NCI-H2196 treated with DMSO at 0.1 percent for 48 hours (cell line): ENCODE measurements at regions not wholly inside any gene's neighbourhood (a gene's known extent, or its start where the extent isn't known, plus 50 kb on each side); places are given as distances from the start of the nearest gene placed in this dataset.

Experiments used
- DNase-seq: peaks from one replicate; lab custom pipeline; 2025; ENCODE audit not compliant: unreplicated experiment; lab: John Stamatoyannopoulos, UW

GRCh38 chr5:133715616-133716015 lies 103.3 kb upstream of the FSTL4 start:
- DNase-seq: no peak

GRCh38 chr5:133715216-133715615 lies 102.9 kb upstream of the FSTL4 start:
- DNase-seq: no peak

GRCh38 chr5:133714161-133714915 lies 102.0 kb upstream of the FSTL4 start:
- DNase-seq: no peak

GRCh38 chr5:133713751-133714150 lies 101.4 kb upstream of the FSTL4 start:
- no peak for DNase-seq

GRCh38 chr5:133713209-133713608 lies 100.9 kb upstream of the FSTL4 start:
- no peak for DNase-seq

GRCh38 chr5:133712562-133712961 lies 100.2 kb upstream of the FSTL4 start:
- DNase-seq: no peak

GRCh38 chr5:133709209-133709725 lies 96.9 kb upstream of the FSTL4 start:
- DNase-seq: no peak

- DNase-seq: no peak
These were observed 96.0 kb upstream of the FSTL4 start for GRCh38 chr5:133708331-133708850.

GRCh38 chr5:133707629-133708028 lies 95.3 kb upstream of the FSTL4 start:
- no peak for DNase-seq

- no peak for DNase-seq
These were observed 94.4 kb upstream of the FSTL4 start for GRCh38 chr5:133706506-133707430.

- DNase-seq: no peak
These were observed 93.0 kb upstream of the FSTL4 start for GRCh38 chr5:133705331-133705730.

- no peak for DNase-seq
These were observed 92.1 kb upstream of the FSTL4 start for GRCh38 chr5:133704411-133704810.

GRCh38 chr5:133703935-133704334 lies 91.6 kb upstream of the FSTL4 start:
- no peak for DNase-seq

- DNase-seq: no peak
These were observed 90.7 kb upstream of the FSTL4 start for GRCh38 chr5:133702791-133703770.

- no peak for DNase-seq
These were observed 89.5 kb upstream of the FSTL4 start for GRCh38 chr5:133701871-133702270.

GRCh38 chr5:133700251-133700650 lies 87.9 kb upstream of the FSTL4 start:
- DNase-seq: no peak

- no peak for DNase-seq
These were observed 86.5 kb upstream of the FSTL4 start for GRCh38 chr5:133698646-133699526.

- DNase-seq: no peak
These were observed 85.9 kb upstream of the FSTL4 start for GRCh38 chr5:133698259-133698554.

GRCh38 chr5:133697536-133698258 lies 85.4 kb upstream of the FSTL4 start:
- no peak for DNase-seq
